Globus pallidus (tissue), 1 donor: ENCODE measurements at regions not wholly inside any gene's neighbourhood (a gene's known extent, or its start where the extent isn't known, plus 50 kb on each side); places are given as distances from the start of the nearest gene placed in this dataset.
A peak's percentile ranks its signal among the peaks of the same experiment; 100 is the strongest.
"Not testable (repeated sequence)": the region's sequence is repeated elsewhere in the genome, so short reads cannot be mapped to it uniquely, and the experiment has no call there.

ENCODE experiments used
- DNase-seq: peaks from one replicate; pipeline ENCODE4 v3.0.0-alpha.2; 2015; ENCODE audit warnings: low spot score

DNA sequence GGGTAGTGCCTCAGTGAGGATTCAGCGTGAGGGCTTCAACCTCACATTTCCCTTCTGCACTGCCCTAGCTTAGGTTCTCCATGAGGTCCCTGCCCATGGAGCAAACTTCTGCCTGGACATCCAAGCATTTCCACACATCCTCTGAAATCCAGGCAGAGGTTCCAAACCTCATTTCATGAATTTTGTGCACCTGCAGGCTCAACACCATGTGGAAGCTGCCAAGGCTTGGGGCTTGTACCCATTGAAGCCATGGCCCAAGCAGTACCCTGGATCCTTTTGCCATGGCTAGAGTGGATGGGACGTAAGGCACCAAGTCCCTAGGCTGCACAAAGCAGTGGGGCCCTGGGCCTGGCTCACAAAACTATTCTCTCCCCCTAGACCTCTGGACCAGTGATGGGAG lies 877.1 kb upstream of the KLHL1 start:
- DNase-seq, result no peak

DNA sequence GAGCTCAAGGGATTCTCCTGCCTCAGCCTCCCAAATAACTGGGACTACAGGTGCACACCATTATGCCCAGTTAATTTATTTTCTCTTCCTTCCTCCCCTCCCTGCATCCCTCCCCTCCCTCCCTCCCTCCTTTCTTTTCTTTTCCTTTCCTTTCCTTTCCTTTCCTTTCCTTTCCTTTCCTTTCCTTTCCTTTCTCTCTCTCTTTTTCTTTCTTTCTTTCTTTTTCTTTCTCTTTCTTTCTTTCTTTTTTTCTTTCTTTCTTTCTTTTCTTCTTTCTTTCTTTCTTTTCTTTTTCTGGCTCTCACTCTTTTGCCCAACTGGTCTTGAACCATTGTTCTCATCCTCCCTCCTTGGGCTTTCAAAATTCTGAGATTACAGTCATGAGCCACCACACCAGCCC lies 873.0 kb upstream of the KLHL1 start:
- DNase-seq, result not testable (repeated sequence)

DNA sequence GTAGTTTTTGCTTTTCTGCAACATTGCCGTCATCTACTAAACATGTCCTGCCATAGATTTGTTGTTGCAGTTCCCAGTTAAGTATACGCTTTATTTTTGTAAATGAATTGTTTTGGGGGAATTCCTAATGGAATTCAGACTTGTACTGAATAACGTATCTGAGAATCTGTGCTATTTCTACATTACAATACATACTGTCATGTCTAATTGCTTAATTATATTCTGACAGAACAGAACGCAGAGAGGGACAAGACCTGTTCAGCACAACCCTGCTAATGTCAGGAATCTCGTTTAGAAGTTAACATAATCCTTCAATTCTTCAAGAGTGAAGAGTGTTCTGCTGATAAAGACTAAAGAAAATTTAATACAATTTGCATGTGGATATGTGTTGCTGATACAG lies 861.1 kb upstream of the KLHL1 start:
- DNase-seq, result no peak

DNA sequence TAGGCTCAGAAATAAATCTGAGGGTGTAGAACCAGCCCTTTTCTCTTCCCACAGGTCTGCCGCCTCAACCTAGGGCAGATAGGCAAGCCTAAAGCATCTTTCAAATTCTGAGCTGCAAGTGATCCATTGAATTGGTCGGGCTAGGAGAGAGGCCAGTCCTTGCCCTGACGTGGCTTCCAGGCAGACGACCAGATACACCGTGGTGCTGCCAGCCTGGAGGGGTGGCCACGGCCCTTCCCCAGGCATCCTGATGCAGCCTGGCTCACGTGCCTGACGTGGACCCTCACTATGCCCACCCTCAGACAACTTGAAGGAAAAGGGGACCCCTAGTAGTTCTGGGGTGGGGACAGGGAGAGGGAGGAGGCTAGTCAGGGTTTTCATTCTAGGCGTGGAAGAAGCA lies 859.3 kb upstream of the KLHL1 start:
- no peak for DNase-seq

DNA sequence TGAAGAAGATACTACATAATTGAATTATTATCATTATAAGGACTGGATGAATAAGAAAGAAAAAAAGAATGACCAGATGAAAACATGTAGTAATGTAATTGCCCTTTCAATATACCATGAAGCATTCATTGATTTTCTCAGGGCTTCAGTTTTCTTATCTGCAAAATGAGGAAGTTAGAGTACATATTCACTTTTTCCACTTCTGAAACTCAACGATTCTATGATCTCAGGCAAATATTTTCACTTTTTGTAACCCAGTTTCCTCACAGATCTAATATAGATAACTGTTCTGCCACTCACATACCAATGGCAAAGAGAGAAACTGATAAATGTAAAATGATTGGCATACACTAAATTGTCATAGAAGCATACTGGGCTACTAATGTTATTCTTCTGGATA lies 856.6 kb upstream of the KLHL1 start:
- DNase-seq, result no peak

DNA sequence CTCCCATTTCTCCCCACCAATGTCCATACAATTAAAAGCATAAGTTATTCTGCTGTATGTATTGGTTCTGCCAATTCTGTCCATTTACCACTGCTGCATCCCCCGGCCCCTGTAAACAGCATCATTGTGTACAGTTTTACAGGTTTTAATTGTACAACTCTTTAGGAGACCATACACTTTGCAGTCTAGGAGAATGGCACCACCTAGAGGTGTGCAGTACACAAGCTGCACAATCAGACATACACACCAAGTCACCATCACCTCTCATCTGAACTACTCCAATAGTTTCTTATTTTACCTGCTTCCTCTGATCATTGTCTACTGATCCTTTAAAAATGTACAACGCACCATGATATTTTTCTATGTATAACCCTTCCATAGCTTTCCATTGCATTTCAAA lies 855.9 kb upstream of the KLHL1 start:
- DNase-seq, result no peak

DNA sequence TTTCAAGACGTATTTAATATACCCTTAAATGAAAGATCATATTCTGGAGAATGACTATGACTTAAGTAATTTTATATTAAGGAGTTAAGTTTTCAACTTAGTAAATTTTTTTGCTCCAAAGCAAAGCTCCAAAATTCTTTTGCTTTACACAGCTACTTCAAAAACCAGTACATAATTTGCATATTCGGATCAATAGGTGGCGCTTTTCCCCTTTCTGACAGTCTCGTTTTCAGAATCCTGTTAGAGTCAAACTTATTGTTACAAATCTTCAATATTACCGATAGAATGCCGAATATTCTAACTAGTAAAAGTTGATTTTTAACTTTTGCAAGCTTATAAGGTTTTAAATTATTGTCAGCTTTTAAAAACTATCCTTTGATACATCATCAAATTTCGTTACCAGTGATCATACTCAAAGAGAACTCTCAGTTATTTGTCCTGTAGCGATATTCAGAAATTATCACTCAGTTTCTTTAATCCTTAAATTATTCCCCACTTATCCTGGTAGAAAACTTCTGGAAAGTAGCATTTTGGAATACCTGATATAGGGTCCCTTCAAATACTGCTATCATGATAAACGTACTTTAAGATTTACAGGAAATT lies 852.7 kb upstream of the KLHL1 start:
- peak; percentile 19 for DNase-seq

DNA sequence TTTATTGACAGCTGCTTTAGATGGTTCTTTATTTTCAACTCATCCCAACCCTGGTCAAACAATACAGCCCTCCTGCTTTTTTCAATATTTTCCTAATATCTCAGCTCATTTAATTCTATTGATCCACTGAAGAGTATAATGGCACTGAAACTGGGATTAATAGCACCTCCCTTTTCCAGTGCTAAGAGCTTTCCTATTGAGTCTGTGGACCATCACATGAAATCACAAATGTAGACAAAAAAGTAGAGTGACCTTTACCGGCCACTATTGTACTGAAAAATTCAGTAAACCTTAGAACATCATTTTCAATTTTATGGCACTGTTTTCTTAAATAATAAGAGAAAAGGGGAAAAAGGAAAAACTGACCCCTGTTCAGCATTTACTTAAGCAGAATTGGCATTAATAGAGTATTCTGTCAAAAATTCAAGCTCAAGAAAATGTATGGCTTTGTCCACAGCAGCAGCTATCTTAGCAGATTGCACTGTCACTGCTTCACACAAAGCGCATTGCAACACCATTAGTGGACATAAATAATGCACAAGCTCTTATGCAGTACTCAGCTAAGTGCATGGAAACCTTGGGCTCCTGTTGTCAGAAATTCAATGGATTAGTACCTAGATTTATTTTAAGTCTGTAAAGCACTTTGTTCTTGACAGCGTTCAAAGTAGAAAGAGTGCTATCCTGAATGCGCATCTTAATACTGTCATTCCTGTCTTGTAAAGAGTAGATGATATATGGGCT lies 851.0 kb upstream of the KLHL1 start:
- no peak for DNase-seq

DNA sequence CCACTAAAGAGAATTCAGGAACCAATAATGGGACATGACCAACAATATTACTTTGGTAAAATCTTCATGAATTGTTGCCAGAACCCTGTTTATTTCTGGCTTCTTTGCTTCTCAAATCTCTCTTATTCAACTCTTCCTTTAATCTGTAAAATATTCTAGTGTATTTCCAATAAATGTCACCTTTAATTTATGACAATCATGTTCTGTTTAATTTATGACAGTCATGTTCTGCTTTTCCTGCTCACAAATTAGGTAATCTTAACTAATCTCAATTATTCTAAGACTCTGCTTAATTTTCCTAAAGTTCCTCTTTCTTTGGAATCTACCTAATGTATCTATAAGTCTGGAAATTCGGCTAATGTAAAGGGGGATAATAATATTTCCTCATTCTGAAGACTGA lies 847.6 kb upstream of the KLHL1 start:
- no peak for DNase-seq

DNA sequence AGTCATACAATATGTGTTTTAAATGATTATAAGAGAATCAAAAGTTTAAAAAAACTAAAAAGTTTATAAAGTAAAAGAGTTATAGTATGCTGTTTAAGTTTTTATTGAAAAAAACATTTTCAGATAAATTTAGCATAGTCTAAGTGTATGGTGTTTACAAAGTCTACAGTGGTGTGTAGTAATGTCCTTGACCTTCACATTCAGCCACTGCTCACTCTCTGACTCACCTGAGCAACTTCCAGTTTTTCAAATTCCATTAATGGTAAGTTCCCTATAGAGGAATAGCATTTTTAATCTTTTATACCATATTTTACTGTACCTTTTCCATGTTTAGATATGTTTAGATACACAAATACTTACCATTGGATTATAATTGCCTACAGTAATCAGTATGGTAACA lies 842.4 kb upstream of the KLHL1 start:
- no peak for DNase-seq

DNA sequence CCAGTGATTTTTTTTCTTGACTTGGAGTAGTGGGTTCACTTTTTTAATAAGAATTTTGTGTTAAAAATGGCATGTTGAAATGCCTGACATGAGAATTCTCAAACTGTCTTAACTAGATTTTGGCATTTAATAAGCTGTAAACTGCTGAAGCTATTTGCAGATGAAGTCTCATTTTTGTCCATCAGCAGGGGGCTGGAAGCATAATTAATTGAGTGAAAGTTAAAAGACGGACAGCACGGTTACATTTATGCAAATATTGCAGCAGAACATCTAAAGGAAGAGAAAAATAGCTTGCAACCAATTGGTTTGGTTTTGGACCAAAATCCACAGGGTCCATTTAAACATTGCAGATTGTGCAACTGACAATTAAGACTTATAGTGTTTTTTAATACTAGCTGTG lies 837.3 kb upstream of the KLHL1 start:
- DNase-seq, result no peak

DNA sequence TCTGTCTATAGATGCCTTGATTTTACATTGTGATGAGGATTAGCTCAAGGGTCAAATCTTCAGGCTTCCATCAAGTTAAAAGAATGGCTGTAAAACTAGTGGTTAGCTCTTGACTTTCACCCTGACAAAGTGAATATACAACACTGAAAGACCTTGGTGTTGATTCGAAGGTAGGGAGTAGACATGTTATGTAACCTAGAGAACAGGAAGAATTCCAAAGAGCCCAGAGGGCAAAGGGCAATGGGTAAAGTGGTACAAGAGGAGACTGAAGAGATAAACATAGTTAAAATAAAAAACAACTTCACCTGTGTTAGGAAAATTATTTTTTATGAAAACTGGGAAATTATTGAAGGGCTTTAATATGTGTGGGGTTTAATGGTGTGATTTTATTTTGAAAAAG lies 833.2 kb upstream of the KLHL1 start:
- DNase-seq, result no peak

DNA sequence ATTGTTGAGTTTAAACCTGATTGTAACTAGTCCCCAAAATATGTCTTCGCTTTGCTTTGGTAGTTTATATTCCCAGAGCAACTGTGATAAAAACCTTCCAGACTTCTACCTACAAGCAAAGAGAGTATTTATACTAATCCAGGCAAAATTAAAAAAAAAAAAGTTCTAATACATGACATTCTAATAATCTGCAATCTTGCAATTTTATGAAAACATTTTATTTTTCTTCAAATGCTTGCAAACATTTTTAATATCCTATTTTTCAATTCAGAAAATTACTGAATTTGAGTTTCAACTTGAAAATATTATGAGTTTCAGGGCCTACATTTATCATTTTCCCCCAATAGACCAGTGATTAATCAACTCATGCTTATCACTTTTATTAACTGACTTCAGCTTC lies 830.2 kb upstream of the KLHL1 start:
- DNase-seq, result no peak

DNA sequence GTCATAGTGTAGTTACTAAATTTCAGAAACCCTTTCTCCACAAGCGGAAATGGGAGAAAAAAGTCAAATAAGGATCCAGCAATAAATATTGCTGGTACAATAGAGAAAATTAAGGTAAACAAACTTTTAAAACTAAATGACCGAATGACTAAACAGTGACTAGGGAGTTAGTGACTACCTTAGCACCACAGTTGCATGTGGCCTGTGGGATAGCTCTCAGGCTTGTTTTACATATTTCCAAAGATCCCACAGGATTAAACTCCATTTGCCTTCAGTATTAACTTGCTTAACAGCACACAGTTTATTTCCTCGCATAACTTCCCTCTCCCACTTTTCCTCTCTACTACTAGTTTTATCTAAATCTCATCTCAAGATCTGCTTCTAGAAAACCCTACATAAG lies 824.3 kb upstream of the KLHL1 start:
- no peak for DNase-seq

DNA sequence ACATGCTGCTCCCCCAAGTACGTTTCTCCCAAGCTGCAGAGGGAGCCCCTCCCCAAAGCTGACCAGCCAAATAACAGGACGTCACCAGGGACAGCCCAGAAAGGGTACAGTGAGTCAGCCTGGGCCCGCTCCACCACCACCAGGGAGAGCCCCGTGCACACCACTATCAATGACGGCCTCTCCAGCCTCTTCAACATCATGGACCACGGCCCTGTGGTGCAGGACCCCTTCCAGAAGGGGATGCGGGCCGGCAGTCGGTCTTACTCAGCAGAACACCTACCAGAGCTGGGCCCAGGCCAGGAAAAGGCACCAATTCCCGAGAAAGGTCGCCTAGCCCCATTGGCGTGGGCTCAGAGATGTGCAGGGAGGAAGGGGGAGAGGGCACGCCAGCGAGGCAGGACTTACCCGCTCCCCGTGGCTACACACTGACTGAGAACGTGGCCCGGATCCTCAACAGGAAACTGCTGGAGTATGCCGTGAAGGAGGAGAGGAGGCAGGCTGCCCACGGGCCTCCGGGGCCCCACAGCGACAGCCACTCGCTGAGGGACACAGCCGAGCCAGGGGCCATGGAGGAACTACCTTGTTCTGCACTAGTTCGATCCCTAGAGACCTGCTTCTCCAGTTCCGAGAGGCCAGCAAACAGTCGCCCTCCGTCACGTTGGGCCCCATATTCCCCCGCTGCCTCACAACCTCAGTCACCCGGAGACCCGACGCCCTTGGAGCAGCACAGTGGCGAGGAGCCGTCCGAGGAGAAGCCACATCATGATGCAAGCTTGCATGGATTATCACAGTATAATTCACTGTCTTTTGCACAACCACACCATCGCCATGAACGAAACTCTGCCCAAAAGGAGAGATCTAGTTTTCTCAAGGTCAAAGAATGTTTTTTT lies 815.9 kb upstream of the KLHL1 start:
- no peak for DNase-seq

DNA sequence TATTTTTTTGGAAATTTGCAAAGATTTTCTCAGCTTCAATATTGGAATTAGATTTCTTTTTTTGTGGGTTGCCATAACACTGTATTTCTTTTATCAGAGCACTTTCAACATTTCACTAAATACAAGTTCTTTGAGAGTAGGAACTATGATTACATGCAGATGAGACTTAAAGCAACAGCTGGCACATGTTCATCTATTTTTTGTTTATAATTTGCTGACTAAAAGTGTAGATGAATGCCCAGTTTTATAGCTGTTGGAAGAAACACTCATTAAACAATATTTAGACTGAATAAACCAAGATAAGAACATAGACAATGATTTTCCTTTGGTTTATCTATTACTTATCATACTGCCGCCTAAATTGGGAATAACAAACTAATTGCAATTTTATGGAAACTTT lies 803.0 kb upstream of the KLHL1 start:
- no peak for DNase-seq

DNA sequence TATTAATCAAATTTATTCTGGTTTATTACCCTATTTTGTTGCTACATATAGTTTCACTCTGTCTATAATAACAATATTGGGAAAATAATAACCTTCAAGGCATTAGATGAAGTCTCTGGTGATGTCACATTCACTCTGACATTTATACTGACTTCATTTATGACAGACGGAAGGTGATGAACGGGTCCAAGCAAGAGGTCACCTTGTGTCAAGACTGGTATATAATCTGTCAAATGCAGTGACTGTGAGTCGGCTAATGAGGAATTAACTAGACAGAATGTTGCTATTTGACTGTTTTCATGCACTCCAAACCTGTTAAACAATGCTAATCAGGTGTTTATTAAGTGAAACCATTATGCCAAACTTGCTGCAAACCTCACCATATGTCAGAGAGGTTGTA lies 800.5 kb upstream of the KLHL1 start:
- DNase-seq, result no peak

DNA sequence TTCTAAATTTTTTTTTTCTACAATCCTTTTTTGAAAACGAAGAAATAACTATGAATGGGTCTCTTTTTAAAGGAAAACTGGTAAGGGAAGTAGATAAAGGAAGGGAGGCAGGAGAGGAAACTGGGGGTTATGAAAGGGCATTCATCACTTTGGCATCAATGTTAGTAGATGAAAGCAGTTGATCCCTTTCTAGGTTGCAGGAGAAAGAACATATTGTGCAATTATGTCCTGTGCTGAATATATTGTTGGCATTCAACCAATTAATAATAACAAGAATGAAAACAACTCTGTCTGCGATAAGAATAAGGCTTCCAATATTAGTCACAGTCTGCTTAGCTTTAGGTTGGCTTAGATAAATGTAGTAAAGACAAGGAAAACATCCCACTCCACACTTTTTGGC lies 796.8 kb upstream of the KLHL1 start:
- no peak for DNase-seq

DNA sequence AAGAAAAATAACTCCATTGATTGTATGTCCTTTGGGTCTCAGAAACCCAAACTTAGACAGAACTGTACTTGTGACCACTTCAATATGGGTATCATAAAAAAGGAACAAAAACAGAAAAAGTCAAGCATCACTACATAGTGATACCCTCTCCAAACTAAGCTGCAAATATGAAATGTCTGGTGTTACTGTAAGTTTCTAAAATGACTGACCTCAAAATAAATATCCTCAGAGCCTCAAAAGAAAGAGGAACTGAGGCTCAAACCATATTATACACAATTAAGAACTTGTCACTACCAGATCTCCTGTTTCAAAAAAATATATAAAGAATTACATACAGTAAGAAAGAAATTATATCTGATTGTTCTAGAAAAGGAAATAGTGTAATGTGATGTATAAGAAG lies 787.9 kb upstream of the KLHL1 start:
- no peak for DNase-seq

DNA sequence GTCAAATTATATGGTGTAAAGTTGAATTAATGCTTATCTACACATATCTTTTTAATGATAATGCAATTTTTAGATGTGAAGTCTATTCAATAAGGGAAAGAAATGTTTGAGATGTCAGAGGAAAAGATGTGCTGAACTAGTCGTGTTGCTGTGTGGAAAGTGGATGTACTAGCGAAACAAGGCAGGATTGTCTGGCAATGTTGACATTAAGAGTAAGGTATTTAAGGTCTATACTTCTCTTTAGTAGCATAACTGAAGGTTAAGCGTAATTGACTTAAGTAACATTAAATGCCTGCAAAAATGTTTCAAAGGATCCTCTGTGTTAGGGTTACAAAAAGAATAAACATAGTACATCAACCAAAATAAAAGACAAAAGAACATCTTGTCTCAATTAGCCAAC lies 787.3 kb upstream of the KLHL1 start:
- no peak for DNase-seq

DNA sequence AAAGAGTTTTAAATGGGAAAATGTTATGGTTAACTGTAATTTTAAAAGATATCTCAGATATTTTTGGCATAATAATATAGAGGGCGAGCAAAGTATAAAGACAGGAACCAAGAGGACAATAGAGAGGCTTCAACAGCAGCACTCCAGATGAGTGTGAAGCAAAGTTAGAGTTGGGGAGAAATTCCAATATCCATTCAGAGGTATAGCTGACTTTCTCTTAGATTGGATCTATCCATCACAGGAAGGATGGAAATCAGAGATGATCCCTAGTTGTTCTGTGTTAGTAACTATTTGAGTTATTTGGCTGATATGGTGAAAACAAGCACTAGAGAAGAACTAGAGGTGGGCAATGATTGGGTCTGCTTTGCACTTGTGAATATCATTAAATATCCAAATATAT lies 786.0 kb upstream of the KLHL1 start:
- DNase-seq, result no peak

DNA sequence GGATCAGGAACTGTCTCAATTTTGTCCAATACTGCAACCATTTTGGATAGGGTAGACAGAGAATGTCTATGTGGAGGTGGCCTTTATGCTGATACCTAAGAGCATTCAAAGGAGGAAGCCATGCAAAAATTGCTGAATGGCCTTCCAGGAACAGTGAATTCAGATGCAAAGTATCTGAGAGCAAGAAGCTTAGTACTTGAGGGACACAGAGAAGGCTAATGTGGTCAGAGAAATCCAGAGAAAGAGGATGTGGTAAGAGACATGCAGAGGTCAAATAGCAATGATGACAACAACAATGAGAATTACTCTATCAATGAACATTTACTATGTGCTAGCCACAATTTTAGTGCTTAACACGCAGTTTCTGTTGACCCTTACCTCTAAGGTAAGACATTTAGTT lies 785.6 kb upstream of the KLHL1 start:
- DNase-seq, result no peak

DNA sequence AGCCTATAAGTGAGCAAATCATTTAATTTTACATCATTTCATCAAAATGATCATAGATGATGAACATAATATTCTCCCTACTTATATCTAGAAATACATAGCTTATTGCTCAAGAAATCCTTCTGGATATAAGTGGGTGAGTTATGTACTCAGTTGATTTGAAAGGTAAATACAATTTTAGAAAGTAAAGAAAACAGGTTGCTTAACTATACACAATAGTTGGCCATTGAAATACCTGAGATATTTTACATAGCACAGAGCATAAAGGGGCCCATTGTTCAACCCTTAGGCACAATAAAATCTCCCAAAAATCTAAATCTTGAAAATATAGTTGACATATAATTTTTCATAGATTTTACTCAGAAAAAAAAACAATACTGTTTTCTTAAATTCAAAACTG lies 782.0 kb upstream of the KLHL1 start:
- DNase-seq, result no peak
